Tibial nerve (tissue), 4 donors: ENCODE measurements at regions not wholly inside any gene's neighbourhood (a gene's known extent, or its start where the extent isn't known, plus 50 kb on each side); places are given as distances from the start of the nearest gene placed in this dataset.

Experiments used
- CTCF ChIP-seq, 5 experiments: fragments of 200-600 bp in 3 of 5; fragments of 450-650 bp in 2 of 5; sonication (generic) in 3 of 5; IDR thresholded peaks; one replicate each; pipeline ENCODE4 v1.5.1; 2016 to 2019; ENCODE audit warnings: antibody characterized with exemption in 5 of 5, mild to moderate bottlenecking in 3 of 5, moderate library complexity in 2 of 5
- EP300 ChIP-seq, 2 donors: sonication (generic); formaldehyde crosslinking; IDR thresholded peaks; one replicate each; pipeline ENCODE4 v1.6.1; 2017; ENCODE audit warnings: antibody characterized with exemption in 2 of 2, mild to moderate bottlenecking in 1 of 2
- POLR2A ChIP-seq, 2 donors: fragments of 450-650 bp; IDR thresholded peaks; one replicate each; pipeline ENCODE4 v1.6.1; 2017; ENCODE audit warnings: antibody characterized with exemption in 2 of 2, mild to moderate bottlenecking in 2 of 2, moderate library complexity in 2 of 2

GRCh38 chr15:70432924-70433495 lies 330.3 kb downstream of the UACA start:
- TF ChIP-seq CTCF (IDR thresholded peaks at IDR 0.05): no peak
- no peak for TF ChIP-seq POLR2A (IDR thresholded peaks at IDR 0.05)
- no peak for TF ChIP-seq EP300 (IDR thresholded peaks at IDR 0.05)
